ENCODE measurements at regions not wholly inside any gene's neighbourhood (a gene's known extent, or its start where the extent isn't known, plus 50 kb on each side); places are given as distances from the start of the nearest gene placed in this dataset.
A peak's percentile ranks its signal among the peaks of the same experiment; 100 is the strongest.

- TF ChIP-seq CTCF (IDR thresholded peaks at IDR 0.05) (no peak), POLR2AphosphoS5 (IDR thresholded peaks at IDR 0.05) (no peak), EP300 (IDR thresholded peaks at IDR 0.05) (no peak), POLR2A (IDR thresholded peaks at IDR 0.05) (no peak)
- WGBS = 55% methylated on average over 7 of the region's 7 CpGs
- Histone ChIP-seq H3K27me3 (peaks cover 65% of the 10 kb centered on the region), H3K9me3 (no peaks in the 10 kb centered on the region), H3K36me3 (no peaks in the 10 kb centered on the region), H3K4me1 (no peaks in the 10 kb centered on the region), H3K27ac (no peak overlapping the region), H3K4me3 (no peak overlapping the region)
- DNase-seq (ENCODE audit: low spot score in 2 of 2) = no peak
These were observed 204.2 kb upstream of the FOXF1 start for GRCh38 chr16:86306011-86306644.

GRCh38 chr16:86306811-86307513 lies 203.4 kb upstream of the FOXF1 start:
- Histone ChIP-seq H3K4me1 (no peaks in the 10 kb centered on the region), H3K36me3 (no peaks in the 10 kb centered on the region), H3K27me3 (peaks cover 67% of the 10 kb centered on the region), H3K9me3 (no peaks in the 10 kb centered on the region), H3K4me3 (no peak overlapping the region), H3K27ac (no peak overlapping the region)
- no peak for DNase-seq (ENCODE audit: low spot score in 2 of 2)
- TF ChIP-seq EP300 (IDR thresholded peaks at IDR 0.05) (no peak), POLR2AphosphoS5 (IDR thresholded peaks at IDR 0.05) (no peak), POLR2A (IDR thresholded peaks at IDR 0.05) (no peak), CTCF (IDR thresholded peaks at IDR 0.05) (no peak)
- 55% methylated on average over 9 of the region's 9 CpGs for WGBS

GRCh38 chr16:86307514-86307903 lies 202.8 kb upstream of the FOXF1 start:
- Histone ChIP-seq H3K27me3 (peaks cover 62% of the 10 kb centered on the region), H3K4me1 (no peaks in the 10 kb centered on the region), H3K36me3 (no peaks in the 10 kb centered on the region), H3K4me3 (no peak overlapping the region), H3K9me3 (no peaks in the 10 kb centered on the region), H3K27ac (no peak overlapping the region)
- WGBS = 59% methylated on average over 6 of the region's 6 CpGs
- no peak for TF ChIP-seq POLR2AphosphoS5 (IDR thresholded peaks at IDR 0.05)
- DNase-seq (ENCODE audit: low spot score in 2 of 2) = no peak

- no peaks in the 10 kb centered on the region for H3K36me3 ChIP-seq
- no peaks in the 10 kb centered on the region for H3K9me3 ChIP-seq
- 75% methylated on average over 9 of the region's 10 CpGs for WGBS
- TF ChIP-seq POLR2AphosphoS5 (IDR thresholded peaks at IDR 0.05) = no peak
- no peak for TF ChIP-seq EP300 (IDR thresholded peaks at IDR 0.05)
- TF ChIP-seq CTCF (IDR thresholded peaks at IDR 0.05) = no peak
- no peak for TF ChIP-seq POLR2A (IDR thresholded peaks at IDR 0.05)
- no peak for DNase-seq (ENCODE audit: low spot score in 2 of 2)
- no peak overlapping the region for H3K4me3 ChIP-seq
- H3K4me1 ChIP-seq = no peaks in the 10 kb centered on the region
- no peak overlapping the region for H3K27ac ChIP-seq
- peaks cover 62% of the 10 kb centered on the region for H3K27me3 ChIP-seq
These were observed 201.8 kb upstream of the FOXF1 start for GRCh38 chr16:86308514-86308913.

GRCh38 chr16:86313631-86314030 lies 196.7 kb upstream of the FOXF1 start:
- 55% methylated on average over 8 of the region's 8 CpGs for WGBS

GRCh38 chr16:86314402-86315025 lies 195.8 kb upstream of the FOXF1 start:
- TF ChIP-seq POLR2A (IDR thresholded peaks at IDR 0.05) (no peak), POLR2AphosphoS5 (IDR thresholded peaks at IDR 0.05) (no peak), CTCF (IDR thresholded peaks at IDR 0.05) (no peak), EP300 (IDR thresholded peaks at IDR 0.05) (no peak)
- Histone ChIP-seq H3K4me3 (no peak overlapping the region), H3K4me1 (no peaks in the 10 kb centered on the region), H3K27ac (no peak overlapping the region), H3K36me3 (no peaks in the 10 kb centered on the region), H3K9me3 (no peaks in the 10 kb centered on the region), H3K27me3 (peaks cover 36% of the 10 kb centered on the region)
- WGBS = 75% methylated on average over 13 of the region's 15 CpGs
- DNase-seq (ENCODE audit: low spot score in 2 of 2) = peak in 1 of 2 donors; percentile 59

More at GRCh38 chr16:86313631-86314030, 196.7 kb upstream of the FOXF1 start:
- Histone ChIP-seq H3K36me3 (no peaks in the 10 kb centered on the region), H3K9me3 (no peaks in the 10 kb centered on the region), H3K27me3 (peaks cover 40% of the 10 kb centered on the region), H3K4me3 (no peak overlapping the region), H3K27ac (no peak overlapping the region), H3K4me1 (no peaks in the 10 kb centered on the region)
- DNase-seq (ENCODE audit: low spot score in 2 of 2) = no peak
- TF ChIP-seq POLR2AphosphoS5 (IDR thresholded peaks at IDR 0.05) (no peak), EP300 (IDR thresholded peaks at IDR 0.05) (no peak)
